Left colon (tissue), 2 donors: ENCODE measurements at regions not wholly inside any gene's neighbourhood (a gene's known extent, or its start where the extent isn't known, plus 50 kb on each side); places are given as distances from the start of the nearest gene placed in this dataset.
"Not testable (repeated sequence)": the region's sequence is repeated elsewhere in the genome, so short reads cannot be mapped to it uniquely, and the experiment has no call there.

ENCODE experiments used
- ATAC-seq: fragments of 200-7000 bp; cut with Tn5 transposase; one replicate; pipeline ENCODE4 v1.9.1; 2020; ENCODE audit warnings: mild to moderate bottlenecking, moderate library complexity
- DNase-seq, 2 donors: peaks; one replicate each; pipeline ENCODE4 v3.0.0-alpha.2; 2020
- intact Hi-C, 2 donors: fragments of 100-400 bp; cut with DNase I in 1 of 2; cut with micrococcal nuclease in 1 of 2; formaldehyde crosslinking; loops; one replicate each; pipeline versions ENCODE4 v1.11.2 to v1.14.0; 2022; cut with DNase I, micrococcal nuclease
- donor health status: DM: no; HTN: no; CAD: no.
- donor health status: DM: yes; HTN: yes; CAD: no.

GRCh38 chr6:27031302-27031701 is 216.2 kb upstream of the PRSS16 start:
- no peak for ATAC-seq
- no peak for DNase-seq
- intact Hi-C loops = no loop called here

- intact Hi-C loops = no loop called here
Measured at GRCh38 chr6:27038498-27038897, 209.0 kb upstream of the PRSS16 start.

GRCh38 chr6:27040244-27041042 is 207.1 kb upstream of the PRSS16 start:
- intact Hi-C loops = no loop called here
- ATAC-seq = no peak
- no peak for DNase-seq

More at GRCh38 chr6:27038498-27038897, 209.0 kb upstream of the PRSS16 start:
- no peak for ATAC-seq
- DNase-seq = no peak

- DNase-seq = no peak
- no peak for ATAC-seq
- intact Hi-C loops = no loop called here
Measured at GRCh38 chr6:27043244-27043643, 204.3 kb upstream of the PRSS16 start.

GRCh38 chr6:27045131-27045530 is 202.4 kb upstream of the PRSS16 start:
- DNase-seq, ATAC-seq, intact Hi-C loops: not testable (repeated sequence)

GRCh38 chr6:27047725-27048124 is 199.8 kb upstream of the PRSS16 start:
- DNase-seq, ATAC-seq, intact Hi-C loops: not testable (repeated sequence)

GRCh38 chr6:27049863-27050781 is 197.4 kb upstream of the PRSS16 start:
- DNase-seq = no peak
- intact Hi-C loops = no loop called here
- no peak for ATAC-seq

- DNase-seq, intact Hi-C loops, ATAC-seq: not testable (repeated sequence)
Measured at GRCh38 chr6:27052082-27052730, 195.3 kb upstream of the PRSS16 start.

- no peak for ATAC-seq
- intact Hi-C loops = no loop called here
- DNase-seq = no peak
Measured at GRCh38 chr6:27052731-27053082, 194.8 kb upstream of the PRSS16 start.

- no peak for DNase-seq
- intact Hi-C loops = no loop called here
- no peak for ATAC-seq
Measured at GRCh38 chr6:27053738-27054137, 193.8 kb upstream of the PRSS16 start.

GRCh38 chr6:27056615-27057014 is 190.9 kb upstream of the PRSS16 start:
- ATAC-seq (no peak), DNase-seq (no peak)
- intact Hi-C loops = no loop called here

GRCh38 chr6:27059621-27060425 is 187.7 kb upstream of the PRSS16 start:
- peak; percentile 37 to 42 for DNase-seq
- intact Hi-C loops = no loop called here
- peak; percentile 85 for ATAC-seq

- no peak for ATAC-seq
- DNase-seq = no peak
- intact Hi-C loops = no loop called here
Measured at GRCh38 chr6:27061235-27061993, 186.1 kb upstream of the PRSS16 start.

- no peak for ATAC-seq
- intact Hi-C loops = no loop called here
Measured at GRCh38 chr6:27062755-27063154, 184.7 kb upstream of the PRSS16 start.

GRCh38 chr6:27065183-27065582 is 182.3 kb upstream of the PRSS16 start:
- intact Hi-C loops = no loop called here
- DNase-seq = no peak
- ATAC-seq = no peak

More at GRCh38 chr6:27062755-27063154, 184.7 kb upstream of the PRSS16 start:
- DNase-seq = no peak

GRCh38 chr6:27066381-27066780 is 181.1 kb upstream of the PRSS16 start:
- no peak for ATAC-seq
- DNase-seq = no peak
- intact Hi-C loops = no loop called here

GRCh38 chr6:27066802-27067201 is 180.7 kb upstream of the PRSS16 start:
- DNase-seq (no peak), ATAC-seq (no peak)
- intact Hi-C loops = no loop called here

- DNase-seq = no peak
- intact Hi-C loops = no loop called here
- ATAC-seq = no peak
Measured at GRCh38 chr6:27073441-27073840, 174.1 kb upstream of the PRSS16 start.
